ENCODE measurements at regions not wholly inside any gene's neighbourhood (a gene's known extent, or its start where the extent isn't known, plus 50 kb on each side); places are given as distances from the start of the nearest gene placed in this dataset.

DNA sequence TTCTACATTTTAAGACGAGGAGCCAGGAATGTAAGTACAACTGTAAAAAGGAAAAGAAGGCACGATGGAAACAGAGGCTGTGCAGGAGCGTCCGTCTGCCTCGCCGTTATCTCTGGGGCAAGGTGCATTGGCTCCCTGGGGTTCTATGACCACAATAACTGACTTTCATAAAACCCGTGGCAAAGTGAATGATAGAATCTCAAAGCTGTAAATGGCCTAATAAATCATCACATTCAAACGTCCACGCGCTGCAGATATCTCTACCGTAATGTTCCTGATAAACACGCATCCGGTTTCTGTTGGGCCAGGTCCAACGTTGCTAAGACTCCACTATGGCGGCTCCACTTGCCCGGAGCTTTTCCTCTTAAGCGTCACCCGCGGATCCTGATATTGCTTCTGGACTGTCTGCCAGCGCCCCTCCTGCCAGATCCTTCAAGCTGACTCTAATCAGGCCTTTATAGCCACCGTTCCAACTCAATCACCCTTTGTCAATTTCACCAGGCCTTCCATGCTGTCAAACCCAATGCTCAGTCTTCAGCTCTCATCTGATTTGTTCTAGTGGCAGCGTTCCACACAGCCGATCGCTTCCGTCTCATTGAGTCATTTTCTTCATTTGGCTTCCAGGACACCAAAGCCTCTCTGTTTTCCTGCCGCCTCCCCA, 265.6 kb upstream of the FOXK1 start:
- DNase-seq (ENCODE audit: low spot score in 2 of 2), result peak in 1 of 2 donors; percentile 10
- WGBS, 2 donors, result 42 to 46% methylated on average over 26 of the region's 26 CpGs
- intact Hi-C loops (cut with DNase I; ENCODE audit: low total_unique reads), result no loop called here
- H3K4me3 ChIP-seq (ENCODE audit: low read depth, poor library complexity, severe bottlenecking), result no peak overlapping the region
- no peak for TF ChIP-seq CTCF (IDR thresholded peaks at IDR 0.05)
- no peak for TF ChIP-seq POLR2A (IDR thresholded peaks at IDR 0.05)

DNA sequence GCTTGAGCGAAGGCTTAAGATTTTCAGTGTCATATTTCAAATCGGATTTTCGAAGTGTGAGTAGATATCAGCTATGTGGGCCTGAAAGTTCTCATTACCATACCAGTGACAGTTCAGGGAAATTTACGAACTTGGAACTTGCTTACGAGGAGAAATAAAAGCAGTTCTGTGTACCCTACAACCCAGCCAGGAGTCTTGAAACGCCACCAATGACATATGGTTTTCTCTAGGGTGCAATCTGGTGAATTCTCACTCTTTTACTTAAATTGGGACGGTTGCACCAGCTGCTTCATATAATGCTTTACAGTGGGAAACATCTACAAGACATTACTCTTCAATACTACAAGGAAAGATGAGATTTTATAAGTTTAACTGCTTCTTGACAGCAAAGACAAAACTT, 253.6 kb upstream of the FOXK1 start:
- no peak overlapping the region for H3K4me3 ChIP-seq (ENCODE audit: low read depth, poor library complexity, severe bottlenecking)
- intact Hi-C loops (cut with DNase I; ENCODE audit: low total_unique reads), result no loop called here

DNA sequence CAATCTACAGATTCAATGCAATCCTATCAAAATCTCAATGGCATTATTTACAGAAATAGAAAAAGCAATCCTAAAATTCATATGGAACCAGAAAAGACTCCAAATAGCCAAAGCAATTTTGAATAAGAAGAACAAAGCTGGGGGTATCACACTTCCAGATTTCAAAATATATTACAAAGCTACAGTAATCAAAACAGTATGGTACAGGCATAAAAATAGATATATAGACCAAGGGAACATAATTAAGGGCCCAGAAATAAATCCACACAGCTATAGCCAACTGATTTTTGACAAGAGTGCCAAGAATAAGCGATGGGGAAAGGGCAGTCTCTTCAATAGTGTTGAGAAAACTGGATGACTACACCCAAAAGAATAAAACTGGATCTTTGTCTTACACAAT, 251.9 kb upstream of the FOXK1 start:
- no peak for DNase-seq (ENCODE audit: low spot score in 2 of 2)
- intact Hi-C loops (cut with DNase I; ENCODE audit: low total_unique reads), result no loop called here
- TF ChIP-seq POLR2A (IDR thresholded peaks at IDR 0.05) (no peak), CTCF (IDR thresholded peaks at IDR 0.05) (no peak)
- no peak overlapping the region for H3K4me3 ChIP-seq (ENCODE audit: low read depth, poor library complexity, severe bottlenecking)
- 43% methylated on average over 1 of the region's 1 CpG for whole genome bisulfite sequencing, 2 donors

More for the DNA sequence above, 253.6 kb upstream of the FOXK1 start:
- DNase-seq (ENCODE audit: low spot score in 2 of 2), result no peak
- WGBS, 2 donors, result 42 to 49% methylated on average over 7 of the region's 7 CpGs
- TF ChIP-seq CTCF (IDR thresholded peaks at IDR 0.05) (no peak), POLR2A (IDR thresholded peaks at IDR 0.05) (no peak)

GRCh38 chr7:4434306-4434705, 247.8 kb upstream of the FOXK1 start:
- no peak for DNase-seq (ENCODE audit: low spot score in 2 of 2)
- intact Hi-C loops (cut with DNase I; ENCODE audit: low total_unique reads), result no loop called here

DNA sequence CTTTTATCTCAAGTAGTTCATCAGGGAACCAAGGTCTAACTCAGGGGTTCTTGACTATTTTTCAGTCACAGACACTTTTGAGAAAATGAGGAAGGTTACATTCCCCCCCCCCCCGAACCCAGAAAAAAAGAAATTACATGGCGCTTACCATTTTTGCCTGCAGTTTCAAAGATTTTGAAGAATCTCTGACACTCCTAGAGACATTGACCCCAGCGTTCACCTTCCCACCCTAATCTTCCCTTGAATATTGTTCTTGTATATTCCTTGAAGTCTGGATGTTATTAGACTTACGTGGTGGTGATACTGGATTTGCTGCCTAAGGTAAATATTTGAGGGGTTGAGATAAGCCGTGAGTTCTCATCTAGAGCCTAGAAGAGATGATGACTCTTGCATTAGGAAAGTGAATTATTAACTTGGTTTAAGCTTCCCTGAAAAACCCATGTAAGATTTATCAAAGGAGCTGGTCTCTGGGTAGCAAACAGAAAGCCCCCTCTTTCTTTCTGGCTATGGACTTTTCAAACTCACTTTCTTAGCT, 245.7 kb upstream of the FOXK1 start:
- intact Hi-C loops (cut with DNase I; ENCODE audit: low total_unique reads), result no loop called here
- no peak overlapping the region for H3K4me3 ChIP-seq (ENCODE audit: low read depth, poor library complexity, severe bottlenecking)
- 84 to 85% methylated on average over 5 of the region's 5 CpGs for WGBS, 2 donors
- no peak for DNase-seq (ENCODE audit: low spot score in 2 of 2)
- TF ChIP-seq CTCF (IDR thresholded peaks at IDR 0.05) (no peak), POLR2A (IDR thresholded peaks at IDR 0.05) (no peak)

More at GRCh38 chr7:4434306-4434705, 247.8 kb upstream of the FOXK1 start:
- no peak overlapping the region for H3K4me3 ChIP-seq (ENCODE audit: low read depth, poor library complexity, severe bottlenecking)
- TF ChIP-seq POLR2A (IDR thresholded peaks at IDR 0.05), result no peak
- no peak for TF ChIP-seq CTCF (IDR thresholded peaks at IDR 0.05)
- WGBS, 2 donors, result 76 to 77% methylated on average over 13 of the region's 13 CpGs

DNA sequence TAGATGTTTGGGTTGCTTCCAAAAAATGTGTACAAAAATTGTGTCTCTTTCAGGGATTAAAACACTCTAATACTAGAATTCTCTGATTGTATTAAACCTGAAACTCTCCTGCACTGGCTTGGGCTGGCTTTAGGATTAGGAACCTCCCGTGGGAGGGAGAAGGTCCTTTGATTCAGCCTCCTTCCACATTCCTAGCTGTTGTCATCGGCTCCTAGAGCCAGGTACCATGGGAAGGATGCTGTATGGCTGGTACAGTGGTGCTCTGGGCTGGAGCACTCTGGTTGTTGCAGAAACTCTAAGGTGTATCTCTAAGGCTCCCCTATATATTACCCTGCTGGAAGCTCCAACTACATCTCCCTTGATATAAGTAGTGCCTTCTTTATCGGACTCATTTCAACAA, 245.2 kb upstream of the FOXK1 start:
- intact Hi-C loops (cut with DNase I; ENCODE audit: low total_unique reads), result no loop called here
- WGBS, 2 donors, result 68 to 87% methylated on average over 3 of the region's 3 CpGs
- TF ChIP-seq POLR2A (IDR thresholded peaks at IDR 0.05), result no peak
- no peak for TF ChIP-seq CTCF (IDR thresholded peaks at IDR 0.05)
- DNase-seq (ENCODE audit: low spot score in 2 of 2), result no peak
- no peak overlapping the region for H3K4me3 ChIP-seq (ENCODE audit: low read depth, poor library complexity, severe bottlenecking)

Data from lower leg skin (tissue), 4 donors.